ENCODE measurements at regions not wholly inside any gene's neighbourhood (a gene's known extent, or its start where the extent isn't known, plus 50 kb on each side); places are given as distances from the start of the nearest gene placed in this dataset.

GRCh38 chr12:73452672-73453469 is 1084.8 kb upstream of the ATXN7L3B start:
- no peak overlapping the region for H3K27ac Mint-ChIP-seq
- H2BK15ac ChIP-seq (ENCODE audit: low read depth, low read length): no peak overlapping the region
- no peak overlapping the region for H3K4me2 ChIP-seq (ENCODE audit: insufficient read depth, insufficient read length, low read length)
- H4K8ac ChIP-seq (replicated peaks; ENCODE audit: insufficient read length, low read depth, low read length): no peak overlapping the region
- H4K20me1 ChIP-seq (ENCODE audit: control insufficient read depth, insufficient read depth, insufficient read length): no peaks in the 10 kb centered on the region
- no peak overlapping the region for H2BK12ac ChIP-seq (ENCODE audit: insufficient read length, low read depth, low read length)
- no peaks in the 10 kb centered on the region for H3K4me1 ChIP-seq (ENCODE audit: insufficient read depth, low read length)
- no peak overlapping the region for H3K4ac ChIP-seq (ENCODE audit: low read depth, low read length)
- WGBS (ENCODE audit: extremely low coverage, insufficient read length, low lambda C conversion rate): no CpG with 5 or more reads among the region's 3 CpGs
- H3K36me3 Mint-ChIP-seq (ENCODE audit: insufficient read depth in 1 of 3, low read depth in 3 of 3): no peaks in the 10 kb centered on the region
- no peak overlapping the region for H2BK5ac ChIP-seq (ENCODE audit: insufficient read length, low read length)
- H3K9me3 Mint-ChIP-seq: no peaks in the 10 kb centered on the region; a peak in 1 of 5 replicates
- no peak overlapping the region for H3K18ac ChIP-seq (ENCODE audit: insufficient read length, low read depth, low read length)
- H3K56ac ChIP-seq (ENCODE audit: insufficient read length, low read depth, low read length): no peak overlapping the region
- H3K79me2 ChIP-seq (ENCODE audit: insufficient read depth, low read length): no peaks in the 10 kb centered on the region
- H3K27me3 ChIP-seq (ENCODE audit: insufficient read depth, low read length): peaks cover 16% of the 10 kb centered on the region; the same call in 1 of the 2 replicates
- no peaks in the 10 kb centered on the region for H3K4me1 Mint-ChIP-seq
- H2AK5ac ChIP-seq (ENCODE audit: insufficient read length, low read length): no peak overlapping the region
- no peak overlapping the region for H3T11ph ChIP-seq (ENCODE audit: low read length)
- no peaks in the 10 kb centered on the region for H3K79me1 ChIP-seq (ENCODE audit: insufficient read depth, low read depth, low read length, poor library complexity, severe bottlenecking)
- no peak overlapping the region for H3K4me3 Mint-ChIP-seq
- H3K27me3 Mint-ChIP-seq (ENCODE audit: low read depth): peaks cover 35% of the 10 kb centered on the region
- no peak overlapping the region for H2BK20ac ChIP-seq (ENCODE audit: low read depth, low read length, poor library complexity, severe bottlenecking)
- H3K23ac ChIP-seq (ENCODE audit: insufficient read length, low read depth, low read length): no peak overlapping the region
- H4K91ac ChIP-seq (ENCODE audit: insufficient read length, low read depth, low read length): no peak overlapping the region
- H2BK120ac ChIP-seq (ENCODE audit: low read depth, low read length, poor library complexity, severe bottlenecking): no peak overlapping the region
- no peaks in the 10 kb centered on the region for H3K9me3 ChIP-seq (ENCODE audit: control insufficient read depth, low read depth, low read length)
- H4K5ac ChIP-seq (ENCODE audit: insufficient read length, low read depth, low read length): no peak overlapping the region
- no peak overlapping the region for H3K14ac ChIP-seq (ENCODE audit: insufficient read depth, low read length)
- no peak for TF ChIP-seq CTCF (conservative IDR thresholded peaks at IDR 0.05)
- DNase-seq: no peak
- no peak overlapping the region for H3K9ac ChIP-seq (ENCODE audit: extremely low read depth, insufficient read length, low read length)
- H3K27ac ChIP-seq (ENCODE audit: insufficient read length, low read depth, low read length): no peak overlapping the region
- H3K23me2 ChIP-seq (ENCODE audit: insufficient read length, low read depth, low read length, poor library complexity, severe bottlenecking): no peaks in the 10 kb centered on the region
- no peak overlapping the region for H2AFZ ChIP-seq (ENCODE audit: low read length)

Data from H9 (cell line).